ENCODE measurements at regions not wholly inside any gene's neighbourhood (a gene's known extent, or its start where the extent isn't known, plus 50 kb on each side); places are given as distances from the start of the nearest gene placed in this dataset.
"Not testable (repeated sequence)": the region's sequence is repeated elsewhere in the genome, so short reads cannot be mapped to it uniquely, and the experiment has no call there.

- 73% methylated on average over 2 of the region's 3 CpGs for WGBS (ENCODE audit: insufficient coverage)
- intact Hi-C loops (cut with micrococcal nuclease): no loop called here
- Histone ChIP-seq H3K4me3 (replicated peaks in 1 of 3; ENCODE audit: low read depth in 2 of 3, low read length in 3 of 3) (no peak overlapping the region), H3K9ac (ENCODE audit: insufficient read depth, low read length, poor library complexity, severe bottlenecking) (no peak overlapping the region), H3K36me3 (replicated peaks in 1 of 2; ENCODE audit: control insufficient read depth in 1 of 2, insufficient read depth in 2 of 2, low read length in 2 of 2) (no peaks in the 10 kb centered on the region), H3K9me3 (replicated peaks in 1 of 2; ENCODE audit: control insufficient read depth in 1 of 2, insufficient read depth in 1 of 2, low read length in 2 of 2) (no peaks in the 10 kb centered on the region), H3K27ac (ENCODE audit: low read depth in 1 of 2, low read length in 2 of 2) (no peak overlapping the region), H4K20me1 (ENCODE audit: insufficient read depth, low read length) (no peaks in the 10 kb centered on the region), H2AFZ (ENCODE audit: insufficient read depth, low read depth, low read length, poor library complexity, severe bottlenecking) (no peak overlapping the region), H3K79me2 (ENCODE audit: insufficient read depth, low read length) (no peaks in the 10 kb centered on the region), H3K27me3 (ENCODE audit: control insufficient read depth in 2 of 2, insufficient read depth in 2 of 2, low read length in 2 of 2) (no peaks in the 10 kb centered on the region), H3K4me1 (ENCODE audit: control insufficient read depth in 1 of 2, insufficient read depth in 2 of 2, low read length in 2 of 2) (no peaks in the 10 kb centered on the region), H3K4me2 (replicated peaks; ENCODE audit: extremely low read depth, low read length, poor library complexity, severe bottlenecking) (no peak overlapping the region)
- peaks cover 7 to 9% (median 7%) of the 10 kb centered on the region in 3 donors for H3K27me3 Mint-ChIP-seq (ENCODE audit: low read depth in 3 of 3)
- no peak overlapping the region for H3K4me3 Mint-ChIP-seq
- no peak for TF ChIP-seq CTCF (IDR thresholded peaks at IDR 0.05)
- H3K4me1 Mint-ChIP-seq: no peaks in the 10 kb centered on the region
- H3K9me3 Mint-ChIP-seq: peaks cover 0 to 5% (median 0%) of the 10 kb centered on the region in 7 donors
- DNase-seq: no peak
- H3K36me3 Mint-ChIP-seq: no peaks in the 10 kb centered on the region
- H3K27ac Mint-ChIP-seq: no peak overlapping the region
Observed at GRCh38 chr7:130803127-130803526, 69.1 kb upstream of the KLF14 start.

GRCh38 chr7:130804220-130804619 is 70.2 kb upstream of the KLF14 start:
- peaks cover 0 to 2% (median 0%) of the 10 kb centered on the region in 7 donors for H3K9me3 Mint-ChIP-seq
- no peak for DNase-seq
- 97% methylated on average over 3 of the region's 3 CpGs for WGBS (ENCODE audit: insufficient coverage)
- no peak overlapping the region for H3K4me3 ChIP-seq (replicated peaks in 1 of 3; ENCODE audit: low read depth in 2 of 3, low read length in 3 of 3)
- H3K27me3 Mint-ChIP-seq (ENCODE audit: low read depth in 3 of 3): peaks cover 5 to 9% (median 5%) of the 10 kb centered on the region in 3 donors
- no peak overlapping the region for H3K4me3 Mint-ChIP-seq
- no peaks in the 10 kb centered on the region for H3K4me1 ChIP-seq (ENCODE audit: control insufficient read depth in 1 of 2, insufficient read depth in 2 of 2, low read length in 2 of 2)
- no peaks in the 10 kb centered on the region for H3K4me1 Mint-ChIP-seq
- H3K27ac Mint-ChIP-seq: no peak overlapping the region
- no peaks in the 10 kb centered on the region for H3K36me3 Mint-ChIP-seq
- H3K27me3 ChIP-seq (ENCODE audit: control insufficient read depth in 2 of 2, insufficient read depth in 2 of 2, low read length in 2 of 2): no peaks in the 10 kb centered on the region
- intact Hi-C loops (cut with micrococcal nuclease): no loop called here
- no peak overlapping the region for H3K27ac ChIP-seq (ENCODE audit: low read depth in 1 of 2, low read length in 2 of 2)
- no peaks in the 10 kb centered on the region for H3K36me3 ChIP-seq (replicated peaks in 1 of 2; ENCODE audit: control insufficient read depth in 1 of 2, insufficient read depth in 2 of 2, low read length in 2 of 2)
- no peak overlapping the region for H3K9ac ChIP-seq (ENCODE audit: insufficient read depth, low read length, poor library complexity, severe bottlenecking)
- no peaks in the 10 kb centered on the region for H4K20me1 ChIP-seq (ENCODE audit: insufficient read depth, low read length)
- H3K79me2 ChIP-seq (ENCODE audit: insufficient read depth, low read length): no peaks in the 10 kb centered on the region
- no peak overlapping the region for H3K4me2 ChIP-seq (replicated peaks; ENCODE audit: extremely low read depth, low read length, poor library complexity, severe bottlenecking)
- H2AFZ ChIP-seq (ENCODE audit: insufficient read depth, low read depth, low read length, poor library complexity, severe bottlenecking): no peak overlapping the region
- H3K9me3 ChIP-seq (replicated peaks in 1 of 2; ENCODE audit: control insufficient read depth in 1 of 2, insufficient read depth in 1 of 2, low read length in 2 of 2): no peaks in the 10 kb centered on the region
- no peak for TF ChIP-seq CTCF (IDR thresholded peaks at IDR 0.05)

DNA sequence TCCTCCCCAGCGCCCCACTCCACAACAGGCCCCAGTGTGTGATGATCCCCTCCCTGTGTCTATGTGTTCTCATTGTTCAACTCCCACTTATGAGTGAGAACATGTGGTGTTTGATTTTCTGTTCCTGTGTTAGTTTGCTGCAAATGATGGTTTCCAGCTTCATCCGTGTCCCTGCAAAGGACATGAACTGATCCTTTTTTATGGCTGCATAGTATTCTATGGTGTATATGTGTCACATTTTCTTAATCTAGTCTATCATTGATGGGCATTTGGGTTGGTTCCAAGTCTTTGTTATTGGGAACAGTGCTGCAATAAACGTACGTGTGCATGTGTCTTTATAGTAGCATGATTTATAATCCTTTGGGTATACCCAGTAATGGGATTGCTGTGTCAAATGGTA is 78.8 kb upstream of the KLF14 start:
- H3K9me3 Mint-ChIP-seq; H3K4me3 Mint-ChIP-seq; H3K36me3 Mint-ChIP-seq; H3K4me1 Mint-ChIP-seq; H3K9me3 ChIP-seq (replicated peaks in 1 of 2; ENCODE audit: control insufficient read depth in 1 of 2, insufficient read depth in 1 of 2, low read length in 2 of 2); H3K27ac ChIP-seq (ENCODE audit: low read depth in 1 of 2, low read length in 2 of 2); H3K27me3 ChIP-seq (ENCODE audit: control insufficient read depth in 2 of 2, insufficient read depth in 2 of 2, low read length in 2 of 2); H3K27me3 Mint-ChIP-seq (ENCODE audit: low read depth in 3 of 3); H3K9ac ChIP-seq (ENCODE audit: insufficient read depth, low read length, poor library complexity, severe bottlenecking); H3K79me2 ChIP-seq (ENCODE audit: insufficient read depth, low read length); H3K4me3 ChIP-seq (replicated peaks in 1 of 3; ENCODE audit: low read depth in 2 of 3, low read length in 3 of 3); H3K4me2 ChIP-seq (replicated peaks; ENCODE audit: extremely low read depth, low read length, poor library complexity, severe bottlenecking); intact Hi-C loops (cut with micrococcal nuclease); H4K20me1 ChIP-seq (ENCODE audit: insufficient read depth, low read length); DNase-seq; H3K27ac Mint-ChIP-seq; H3K4me1 ChIP-seq (ENCODE audit: control insufficient read depth in 1 of 2, insufficient read depth in 2 of 2, low read length in 2 of 2); H3K36me3 ChIP-seq (replicated peaks in 1 of 2; ENCODE audit: control insufficient read depth in 1 of 2, insufficient read depth in 2 of 2, low read length in 2 of 2); H2AFZ ChIP-seq (ENCODE audit: insufficient read depth, low read depth, low read length, poor library complexity, severe bottlenecking): not testable (repeated sequence)
- WGBS (ENCODE audit: insufficient coverage): no CpG with 5 or more reads among the region's 4 CpGs

All from CD14-positive monocyte (primary cell).